Stimulated activated CD4-positive, alpha-beta T cell treated with anti-CD3 and anti-CD28 coated beads, Interleukin-4, amount 100 ng/mL, for 1 hour (primary cell): ENCODE measurements at regions not wholly inside any gene's neighbourhood (a gene's known extent, or its start where the extent isn't known, plus 50 kb on each side); places are given as distances from the start of the nearest gene placed in this dataset.

Experiments
- DNase-seq: peaks from one replicate; pipeline ENCODE4 v3.0.0-alpha.2; 2020

DNA sequence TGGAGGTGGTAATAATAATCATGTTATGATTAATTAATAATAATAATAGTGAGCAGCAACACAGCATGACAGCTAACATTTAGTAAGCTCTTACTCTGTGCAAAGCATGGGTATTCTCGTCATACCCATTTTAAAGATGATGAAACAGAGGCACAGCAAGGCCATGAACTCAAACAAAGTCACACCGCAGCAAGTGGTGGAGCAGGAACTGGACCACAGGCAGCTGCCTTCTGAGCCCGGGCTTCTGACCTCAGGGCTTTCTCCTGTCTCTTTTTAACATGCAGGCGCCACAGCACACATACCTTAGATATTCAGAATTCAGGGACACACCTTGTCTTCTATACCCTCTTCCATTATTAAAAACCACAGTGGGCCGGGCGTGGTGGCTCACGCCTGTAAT, 50.7 kb upstream of the SPATA12 start:
- DNase-seq: no peak

DNA sequence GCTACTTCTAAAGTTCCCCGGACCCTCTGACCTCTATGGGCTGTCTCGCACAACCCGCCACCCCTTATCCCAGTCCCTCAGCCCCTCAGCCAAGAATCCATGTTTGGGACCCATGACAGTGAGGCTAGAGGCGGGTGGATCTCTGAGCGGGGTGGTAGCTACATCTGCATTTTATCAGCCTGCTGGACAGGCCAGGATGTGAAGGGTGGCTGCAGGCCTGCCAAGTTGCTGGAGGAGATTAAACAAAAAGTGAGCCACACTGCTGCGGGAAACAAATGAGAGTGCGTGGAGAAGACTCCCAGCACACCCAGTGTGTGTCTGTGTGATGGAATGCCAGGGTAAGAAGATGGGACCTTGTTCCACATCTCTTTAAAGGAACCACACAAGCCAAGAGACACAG, 51.1 kb upstream of the SPATA12 start:
- no peak for DNase-seq

DNA sequence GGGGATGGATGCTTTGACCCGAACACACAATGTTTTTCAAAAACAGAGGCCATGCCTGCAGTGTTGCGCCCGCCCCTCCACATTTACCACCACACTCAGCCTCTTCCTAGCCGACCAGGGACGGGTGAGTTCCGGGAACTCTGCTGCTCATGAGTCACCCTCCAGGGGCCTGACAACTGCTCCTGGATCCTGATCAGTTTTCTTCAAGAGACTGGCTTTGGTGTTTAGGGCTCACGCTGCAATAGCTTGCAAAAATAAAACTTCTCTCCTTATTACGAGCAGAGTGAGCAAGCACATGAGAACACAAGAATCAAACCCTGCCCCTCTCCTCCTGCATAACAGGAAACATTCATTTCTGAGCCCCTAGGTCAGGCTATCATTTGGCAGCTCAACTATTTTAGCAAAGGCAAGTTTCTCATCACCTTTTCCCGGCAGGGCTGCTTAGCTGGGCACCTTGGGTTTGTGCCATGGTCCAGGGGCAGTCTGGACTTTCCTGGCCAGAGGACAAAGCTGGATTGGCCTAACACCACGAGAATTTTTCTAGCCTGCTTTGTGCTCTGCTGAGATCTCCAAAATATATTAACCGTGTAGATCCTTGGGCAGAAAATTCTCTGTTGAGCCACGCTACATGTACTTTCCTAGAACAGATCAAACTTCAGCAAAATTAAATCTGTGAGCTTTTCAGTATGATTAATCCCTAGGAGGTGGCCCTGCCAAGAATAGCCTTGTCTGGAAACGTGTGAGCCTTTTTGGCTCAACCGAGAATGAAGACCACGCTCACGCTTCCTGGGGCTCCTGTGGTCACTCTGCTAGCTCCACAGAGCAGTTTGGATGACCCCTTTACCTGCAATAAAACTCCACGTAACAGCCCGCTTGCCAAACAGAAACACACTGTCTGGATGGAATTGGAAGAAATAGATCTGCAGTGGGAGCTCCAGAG, 52.7 kb upstream of the SPATA12 start:
- DNase-seq: peak; percentile 10

DNA sequence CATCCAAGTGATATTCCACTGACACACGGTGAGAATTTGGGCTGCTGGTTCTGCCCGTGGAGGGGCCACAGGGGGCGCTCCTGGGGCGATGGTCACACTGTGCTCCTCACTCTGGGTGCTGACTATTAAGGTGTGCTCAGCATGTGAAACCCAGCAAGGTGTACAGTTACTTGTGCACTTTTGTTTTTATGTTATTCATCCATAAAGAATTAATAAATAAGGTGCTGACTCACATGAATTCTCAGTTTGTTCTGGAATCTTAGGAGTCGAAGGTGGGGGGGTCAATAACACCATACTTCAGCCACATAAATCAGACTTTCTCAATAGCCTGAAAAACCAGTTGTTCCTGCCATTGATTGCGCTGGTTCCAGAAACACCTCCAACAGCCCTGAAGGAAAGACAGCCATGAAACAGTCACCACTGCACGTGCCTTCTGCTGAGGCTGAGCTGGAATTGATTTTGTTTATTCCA, 53.5 kb upstream of the SPATA12 start:
- no peak for DNase-seq

DNA sequence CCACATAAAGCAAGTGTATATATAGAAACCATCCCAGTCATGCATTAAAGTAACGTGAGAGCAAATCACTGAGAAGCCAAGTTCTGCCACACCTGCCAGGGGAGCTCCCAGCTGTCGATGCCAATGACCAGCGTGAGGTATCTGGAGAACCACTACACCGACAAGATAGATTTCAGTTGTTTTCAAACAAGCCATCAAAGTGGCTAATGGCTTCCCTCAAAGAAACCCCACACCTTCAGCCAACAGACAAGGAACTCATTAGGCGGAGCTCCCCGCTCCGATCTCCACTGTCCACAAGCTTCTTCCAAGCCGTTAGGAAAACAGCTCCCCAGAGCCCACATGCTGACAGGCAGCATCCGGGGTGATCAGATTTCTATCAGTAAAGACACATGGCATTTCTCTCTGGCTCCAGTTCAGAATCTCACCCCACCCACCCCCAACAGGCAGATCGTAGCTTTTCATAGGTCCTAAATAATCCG, 54.2 kb upstream of the SPATA12 start:
- no peak for DNase-seq

DNA sequence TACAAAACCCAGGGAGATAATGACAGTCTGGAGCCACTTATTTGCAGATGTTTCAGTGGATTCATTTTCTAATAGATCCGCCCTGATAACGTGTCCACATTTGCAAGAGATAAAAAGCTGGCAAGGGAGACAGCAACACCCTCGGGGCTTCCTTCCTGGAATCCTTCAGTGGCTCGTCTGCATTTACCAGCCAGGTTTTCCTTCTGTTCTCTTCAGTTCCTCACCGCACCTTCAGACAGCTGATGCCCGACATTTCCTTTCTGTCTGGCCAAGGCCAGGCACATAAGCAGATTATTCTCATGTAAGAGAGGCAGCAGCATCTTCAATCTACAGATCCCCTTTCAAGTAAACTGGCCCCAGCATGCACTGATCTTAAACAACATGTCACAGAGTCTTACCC, 56.2 kb upstream of the SPATA12 start:
- no peak for DNase-seq

DNA sequence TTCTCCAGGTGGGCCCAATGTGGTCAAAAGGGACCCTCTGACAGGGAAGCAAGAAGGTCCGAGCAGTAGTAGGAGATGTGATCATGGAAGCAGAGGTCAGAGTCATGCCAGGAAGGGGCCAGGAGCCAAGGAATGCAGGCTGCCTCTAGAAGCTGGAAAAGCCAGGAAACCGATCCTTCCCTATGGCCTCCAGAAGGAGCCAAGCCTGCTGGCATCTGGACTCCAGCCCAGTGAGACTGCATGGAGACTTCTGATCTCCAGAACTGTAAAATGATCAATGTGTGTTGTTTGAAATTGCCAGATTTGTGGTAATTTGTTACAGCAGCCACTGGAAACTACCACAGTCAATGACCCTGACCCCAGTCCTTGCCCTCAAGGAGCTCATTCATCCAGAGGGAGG, 56.8 kb upstream of the SPATA12 start:
- DNase-seq: no peak

DNA sequence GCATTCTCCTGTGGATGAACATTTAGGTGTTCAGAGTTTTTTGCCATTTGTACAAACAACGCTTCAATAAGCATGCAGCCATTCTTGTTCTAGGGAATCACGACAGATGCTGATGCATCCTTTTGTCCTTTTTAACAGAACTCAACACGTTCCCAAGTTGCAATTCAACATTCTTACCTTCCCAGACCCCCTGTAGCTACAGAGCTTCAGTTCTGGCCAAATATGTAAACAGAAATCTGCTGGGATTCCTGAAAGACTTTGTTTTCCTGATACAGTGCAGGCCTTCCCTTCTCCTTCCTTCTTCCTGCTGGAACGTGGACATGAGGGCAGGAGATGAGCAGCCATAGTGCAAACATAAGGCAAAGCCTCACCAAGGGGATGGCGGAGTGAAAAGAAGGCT, 59.1 kb upstream of the SPATA12 start:
- no peak for DNase-seq

DNA sequence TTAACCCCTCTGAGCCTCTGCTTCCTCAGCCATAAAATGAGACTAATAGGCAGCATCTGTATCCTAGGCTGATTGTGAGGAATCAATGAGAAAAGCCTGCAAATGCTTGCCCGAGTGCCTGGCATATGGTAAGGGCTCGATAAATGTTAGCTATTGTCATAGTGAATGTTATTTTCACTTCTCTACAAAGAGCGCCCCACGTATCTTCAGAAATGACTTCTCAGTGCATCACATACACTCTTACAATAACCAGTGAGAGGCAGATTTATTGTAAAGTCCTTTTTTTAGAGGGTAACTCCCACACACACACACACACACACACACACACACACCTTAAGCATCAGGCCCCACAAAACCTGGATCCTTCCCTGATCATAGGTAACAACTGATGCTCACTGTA, 60.5 kb upstream of the SPATA12 start:
- no peak for DNase-seq

DNA sequence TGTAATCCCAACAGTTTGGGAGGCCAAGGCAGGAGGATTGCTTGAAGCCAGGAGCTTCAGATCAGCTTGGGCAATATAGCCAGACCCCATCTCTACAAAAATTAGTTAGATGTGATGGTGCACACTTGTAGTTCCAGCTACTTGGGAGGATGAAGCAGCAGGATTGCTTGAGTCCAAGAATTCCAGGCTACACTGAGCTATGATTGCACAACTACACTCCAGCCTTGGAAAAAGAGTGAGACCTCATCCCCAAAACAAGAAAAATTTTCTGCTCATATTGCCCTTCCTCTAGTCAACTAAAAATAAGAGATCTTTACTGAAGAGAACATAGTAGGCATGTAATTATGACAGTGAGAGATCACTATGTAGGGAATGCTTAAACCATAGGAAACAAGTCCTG, 60.9 kb upstream of the SPATA12 start:
- no peak for DNase-seq

DNA sequence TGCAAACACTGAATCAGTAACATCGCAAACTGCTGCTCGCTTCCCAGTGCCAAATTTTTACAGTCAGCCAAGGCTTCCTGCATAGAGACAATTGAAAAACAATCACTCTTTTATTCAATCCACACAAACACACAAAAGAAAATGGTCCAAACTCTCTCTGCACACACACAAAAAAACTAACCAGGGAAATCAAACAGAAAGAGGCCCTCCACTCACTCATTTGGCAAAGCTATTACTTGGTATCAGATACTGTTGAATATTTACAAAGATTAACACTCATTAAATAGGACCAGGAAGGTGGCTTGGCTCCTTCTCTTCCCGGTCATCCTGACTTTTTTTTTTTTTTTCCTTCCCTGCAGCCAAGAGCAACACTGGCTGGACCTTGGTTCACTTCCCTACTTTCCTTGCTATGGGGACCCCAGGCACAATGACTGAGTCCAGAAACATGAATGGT, 62.4 kb upstream of the SPATA12 start:
- DNase-seq: no peak

DNA sequence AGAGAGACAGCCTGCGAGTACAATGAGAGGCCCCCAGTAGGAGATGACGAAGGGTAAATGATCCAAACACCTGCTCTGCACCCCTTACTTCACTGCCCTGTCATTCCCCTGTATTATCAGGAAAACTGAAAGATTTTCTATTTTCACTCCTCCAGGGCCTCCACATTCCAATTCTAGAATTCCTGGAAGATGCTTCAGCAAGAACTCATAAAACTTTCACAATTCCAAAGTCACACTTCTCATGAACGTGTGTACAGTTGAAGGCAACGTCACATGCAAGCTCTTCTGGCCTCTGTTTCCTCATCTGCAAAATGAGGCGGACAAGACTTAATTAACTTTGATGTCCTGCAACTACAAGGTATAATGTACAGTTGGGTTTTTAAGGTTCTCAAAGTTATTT, 62.8 kb upstream of the SPATA12 start:
- no peak for DNase-seq

DNA sequence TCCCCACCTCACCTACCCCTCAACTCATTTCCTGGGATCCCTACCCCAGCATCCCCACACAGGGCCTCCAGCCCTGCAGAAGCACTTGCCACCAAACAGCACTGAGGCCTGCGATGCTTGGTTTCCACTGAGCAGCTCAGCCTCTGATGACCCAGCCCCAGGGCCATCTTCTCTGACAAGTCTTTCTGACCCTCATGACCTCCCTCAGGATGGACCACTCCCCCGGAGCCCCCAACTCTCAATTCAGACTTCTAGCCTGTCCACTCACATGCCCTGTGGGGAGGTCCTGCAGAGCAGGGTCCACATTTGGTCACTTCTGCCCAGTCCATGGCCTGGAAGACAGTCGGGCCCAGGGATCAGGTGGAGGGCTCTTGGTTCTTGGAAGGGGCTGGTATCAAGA, 63.4 kb upstream of the SPATA12 start:
- no peak for DNase-seq

DNA sequence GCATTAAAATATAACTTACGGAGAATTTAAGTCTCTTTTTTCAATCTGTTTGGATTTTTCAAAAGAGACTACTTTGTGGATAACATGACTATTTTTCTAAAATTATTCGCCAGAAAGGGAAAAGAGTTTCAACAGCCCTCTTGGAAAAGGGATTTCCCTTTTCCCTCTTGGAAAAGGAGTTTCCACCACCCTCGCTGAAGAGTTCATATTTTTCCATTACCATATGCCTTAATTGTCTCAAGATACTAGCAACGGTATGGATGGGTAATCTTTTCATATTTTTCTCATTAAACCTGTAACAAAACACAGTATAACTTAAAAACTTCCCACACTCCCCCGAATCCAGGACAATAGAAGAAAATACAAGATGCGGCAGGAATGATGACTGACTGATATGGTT, 66.1 kb upstream of the SPATA12 start:
- DNase-seq: no peak

DNA sequence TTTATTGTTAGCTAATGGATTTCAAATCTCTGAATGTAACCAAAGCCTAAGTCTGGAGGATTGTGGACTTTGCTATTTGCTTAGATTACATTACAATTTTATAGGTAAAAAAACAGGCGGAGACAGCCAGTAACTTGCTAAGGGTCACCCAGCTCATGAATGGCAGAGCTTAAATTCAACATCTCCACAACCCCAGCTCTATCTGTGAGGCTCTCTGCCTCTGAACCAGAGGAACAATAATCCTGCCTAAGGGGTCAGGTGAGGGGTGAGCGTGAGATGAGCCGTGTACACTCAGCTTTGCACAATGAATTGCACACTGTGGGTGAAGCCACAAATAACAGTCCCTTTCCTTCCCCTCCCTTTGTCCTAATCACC, 69.8 kb upstream of the SPATA12 start:
- DNase-seq: no peak

DNA sequence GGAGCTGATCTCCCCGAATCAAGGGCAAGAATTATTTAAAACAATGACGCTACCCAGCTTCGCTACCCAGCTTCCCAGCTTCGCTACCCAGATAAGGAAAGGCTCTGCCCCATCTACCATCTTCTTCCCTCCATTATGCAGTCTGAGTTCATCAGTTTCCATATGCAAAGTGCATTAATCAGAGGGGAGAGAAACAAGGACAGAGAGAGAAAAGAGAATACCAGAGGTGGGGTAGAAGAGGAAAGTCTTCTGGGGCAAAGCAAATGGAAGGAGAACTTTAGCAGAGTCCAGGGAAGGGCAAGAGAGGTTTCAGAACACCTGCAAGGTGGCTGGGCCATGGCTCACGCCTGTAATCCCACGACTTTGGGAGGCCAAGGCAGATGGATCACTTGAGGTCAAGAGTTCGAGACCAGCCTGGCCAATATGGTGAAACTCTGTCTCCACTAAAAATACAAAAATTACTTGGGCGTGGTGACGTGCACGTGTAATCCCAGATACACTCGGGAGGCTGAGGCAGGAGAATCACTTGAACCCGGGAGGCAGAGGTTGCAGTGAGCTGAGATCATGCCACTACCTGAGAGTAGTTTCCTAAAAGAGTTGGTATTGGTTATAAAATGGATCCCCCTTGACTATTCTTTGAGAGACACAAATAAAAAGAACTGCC, 70.4 kb upstream of the SPATA12 start:
- no peak for DNase-seq

DNA sequence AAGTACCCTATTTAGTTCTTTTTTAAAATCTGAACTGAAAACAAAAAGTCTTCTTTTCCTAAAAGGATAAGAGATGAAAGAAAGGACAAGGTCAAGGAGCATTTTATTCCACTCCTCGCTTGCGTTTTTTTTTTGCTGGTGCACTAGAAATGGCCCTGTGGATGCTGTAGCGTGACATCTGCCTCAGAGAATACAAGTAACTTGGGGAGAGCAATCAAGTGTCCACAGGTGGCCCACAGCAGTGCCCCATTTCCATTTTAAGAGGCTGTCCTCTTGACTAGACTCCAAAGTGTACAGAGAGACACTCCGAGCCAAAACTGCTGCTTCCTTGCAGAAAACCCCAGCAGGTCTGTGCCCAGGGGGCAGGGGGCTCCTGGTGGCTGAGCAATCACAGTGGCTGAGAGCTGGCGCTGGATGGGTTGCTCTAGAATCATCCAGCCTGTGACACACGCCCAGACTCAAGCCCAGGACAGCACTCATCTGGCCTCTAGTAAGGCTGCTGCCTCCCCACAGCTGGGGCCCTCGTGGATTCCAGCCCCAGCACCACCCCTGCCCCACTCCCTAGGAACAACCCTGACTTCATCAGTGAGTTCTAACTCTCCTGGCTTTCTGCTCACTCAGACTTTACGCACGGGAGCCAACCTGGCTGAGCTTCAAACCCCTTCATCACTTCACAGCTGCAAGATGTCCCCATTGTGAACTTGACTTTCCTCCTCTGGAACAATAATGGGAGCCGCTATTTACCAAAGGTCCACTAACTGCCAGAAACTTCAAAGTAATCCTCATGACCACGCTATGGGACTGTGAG, 71.1 kb upstream of the SPATA12 start:
- no peak for DNase-seq

DNA sequence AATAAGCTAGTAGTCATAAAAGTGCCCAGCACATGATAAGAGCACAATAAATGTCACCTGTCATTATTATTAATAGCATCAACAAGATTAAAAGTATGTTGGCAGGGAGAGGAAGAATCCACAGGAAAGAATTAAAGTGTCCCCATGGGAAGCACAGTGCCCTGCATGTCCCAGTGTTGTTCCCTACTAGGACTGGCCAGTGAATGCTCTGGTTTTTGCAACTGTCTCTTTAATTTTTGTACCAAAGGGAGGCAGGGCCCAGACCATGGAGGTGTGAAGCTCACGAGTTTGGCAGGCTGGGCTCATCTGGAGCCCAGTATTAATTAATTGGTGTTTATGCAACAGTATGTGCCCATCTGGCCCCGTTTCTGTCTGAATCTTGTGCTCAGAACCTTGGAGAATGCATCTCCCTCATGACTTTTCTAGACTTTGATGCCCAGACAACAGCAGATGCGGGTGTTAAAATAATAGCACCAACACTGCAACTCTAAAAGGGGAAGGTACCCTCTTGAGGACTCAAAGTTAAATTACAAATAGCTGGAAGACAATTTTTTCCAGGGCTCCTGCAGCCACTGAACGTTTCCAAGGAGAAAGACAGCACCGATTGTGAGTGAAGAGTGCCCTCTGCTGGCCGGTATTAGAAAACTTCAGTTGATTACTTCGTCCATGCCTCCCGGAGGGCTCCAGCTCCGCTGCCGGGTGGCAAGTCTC, 71.9 kb upstream of the SPATA12 start:
- peak; percentile 66 for DNase-seq

DNA sequence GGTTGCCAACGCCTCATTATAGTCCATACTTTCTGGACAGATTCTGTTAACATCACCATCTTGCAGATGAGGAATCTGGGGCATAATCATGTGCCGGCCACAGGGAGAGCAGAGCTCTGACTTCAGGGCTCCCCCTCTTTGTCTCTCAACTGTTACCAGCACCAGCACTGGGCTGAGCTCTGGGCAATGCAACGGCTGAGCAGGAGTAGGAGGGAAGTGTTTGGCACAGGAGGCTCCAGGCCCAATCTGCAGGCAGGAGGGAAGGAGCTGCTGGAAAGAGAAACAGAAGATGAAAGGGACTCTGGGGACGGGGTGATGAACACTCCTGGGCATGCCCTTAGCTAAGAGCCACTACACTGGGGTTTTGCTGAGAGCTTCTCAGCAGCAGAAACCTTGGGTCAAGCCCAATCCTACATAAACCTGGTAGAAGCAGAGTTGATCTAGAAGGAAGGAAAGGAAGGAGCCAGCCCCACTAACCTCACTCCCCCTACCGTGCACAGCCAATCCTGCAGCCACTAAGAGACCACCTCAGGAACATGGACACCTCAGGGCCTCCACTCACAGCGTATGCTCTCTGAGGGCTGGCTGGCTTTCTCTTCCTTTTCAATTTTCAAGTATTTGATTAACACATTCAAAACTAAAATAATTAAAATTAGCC, 73.1 kb upstream of the SPATA12 start:
- DNase-seq: no peak

DNA sequence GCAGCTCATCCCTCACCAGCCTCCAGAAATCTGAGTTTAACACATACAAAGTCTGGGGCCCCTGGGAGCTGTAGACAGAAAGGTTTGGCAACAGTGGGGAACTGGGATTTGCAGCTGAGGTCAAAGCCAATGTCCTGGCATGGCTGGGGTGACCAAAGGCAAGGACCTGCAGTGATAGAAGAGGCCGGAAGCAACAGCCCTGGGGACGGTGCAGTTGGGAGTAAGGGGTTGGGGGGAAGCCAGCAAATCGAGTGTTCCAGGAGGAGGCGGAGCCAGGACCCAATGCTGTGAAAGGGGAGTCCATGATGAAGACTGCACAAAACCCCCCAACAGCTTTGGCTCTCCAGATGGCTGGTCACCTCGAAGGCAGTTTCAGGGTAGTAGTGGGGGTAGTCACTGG, 74.1 kb upstream of the SPATA12 start:
- DNase-seq: no peak

DNA sequence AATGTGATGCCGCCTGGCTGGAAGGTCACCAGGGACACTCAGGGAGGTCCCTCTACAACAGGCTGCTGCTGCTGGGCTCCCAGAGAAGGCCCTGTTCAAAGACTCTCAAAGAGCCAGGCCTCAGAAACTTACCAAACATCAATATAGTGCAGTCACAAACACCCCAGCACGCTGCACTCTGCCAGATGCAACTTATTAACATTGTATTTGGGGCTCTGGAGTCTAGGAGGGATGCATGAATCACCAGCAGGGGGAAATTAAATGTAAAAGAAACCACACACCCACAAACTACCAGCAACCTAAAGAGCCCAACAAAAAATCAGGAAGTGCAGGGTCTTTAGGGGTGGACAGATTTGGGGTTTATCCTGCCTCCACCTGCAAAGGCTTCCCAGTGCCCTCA, 74.6 kb upstream of the SPATA12 start:
- DNase-seq: no peak

DNA sequence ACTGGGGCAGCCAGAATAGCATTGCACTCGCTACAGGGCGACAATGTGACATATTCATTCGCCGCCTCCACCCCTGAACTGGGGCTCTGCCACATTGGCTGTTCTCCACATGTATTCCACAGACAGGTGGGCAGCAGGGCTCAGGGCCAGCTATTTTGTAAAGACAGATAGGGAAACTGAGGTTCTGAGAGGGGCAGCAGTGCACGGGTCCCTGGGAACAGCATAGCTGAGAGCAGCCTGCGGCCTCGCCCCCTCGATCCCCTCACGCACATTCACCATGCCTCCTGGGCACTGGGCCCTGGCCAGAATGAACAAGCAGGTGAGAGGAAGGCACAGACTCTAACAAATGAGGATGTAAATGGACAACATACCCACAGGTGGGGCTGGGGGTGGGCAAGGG, 75.0 kb upstream of the SPATA12 start:
- DNase-seq: no peak
